Neuronal stem cell (in vitro differentiated cells): ENCODE measurements at regions not wholly inside any gene's neighbourhood (a gene's known extent, or its start where the extent isn't known, plus 50 kb on each side); places are given as distances from the start of the nearest gene placed in this dataset.

ENCODE experiments used
- DNase-seq: peaks from one replicate; pipeline ENCODE4 v3.0.0-alpha.2; 2013; ENCODE audit warnings: low spot score
- H2AFZ ChIP-seq: one replicate; pipeline ENCODE4 v1.6.1; 2013; ENCODE audit warnings: mild to moderate bottlenecking, low read length, inconsistent platforms
- H2AK5ac ChIP-seq: 2 replicates; pipeline ENCODE4 v1.6.1; 2013; ENCODE audit warnings: low read depth, mild to moderate bottlenecking, inconsistent platforms, low read length, moderate library complexity, mixed read lengths
- H2BK120ac ChIP-seq: 2 replicates; pipeline ENCODE4 v1.6.1; 2013; ENCODE audit warnings: low read depth, mild to moderate bottlenecking, inconsistent platforms, low read length, moderate library complexity, mixed read lengths
- H2BK12ac ChIP-seq: one replicate; pipeline ENCODE4 v1.6.1; 2013; ENCODE audit warnings: low read length, inconsistent platforms
- H2BK15ac ChIP-seq: 2 replicates; pipeline ENCODE4 v1.6.1; 2013; ENCODE audit warnings: mild to moderate bottlenecking, low read length, inconsistent platforms, mixed read lengths
- H2BK5ac ChIP-seq: one replicate; pipeline ENCODE4 v1.6.1; 2013; ENCODE audit warnings: inconsistent platforms, mild to moderate bottlenecking, low read length, moderate library complexity
- H3K14ac ChIP-seq: one replicate; pipeline ENCODE4 v1.6.1; 2013; ENCODE audit warnings: low read length, inconsistent platforms
- H3K18ac ChIP-seq: 2 replicates; pipeline ENCODE4 v1.6.1; 2013; ENCODE audit warnings: low read length, inconsistent platforms
- H3K23ac ChIP-seq: 2 replicates; pipeline ENCODE4 v1.6.1; 2013; ENCODE audit warnings: low read depth, mild to moderate bottlenecking, mixed read lengths, low read length, inconsistent platforms; ENCODE audit not compliant: poor library complexity
- H3K27ac ChIP-seq: replicated peaks from 3 replicates; pipeline ENCODE4 v1.5.1; 2013; ENCODE audit warnings: low read length, inconsistent platforms
- H3K27me3 ChIP-seq, 3 experiments: 2 replicates each; pipeline ENCODE4 v1.6.1; 2013; ENCODE audit warnings: low read length in 3 of 3, mild to moderate bottlenecking in 2 of 3, inconsistent platforms in 1 of 3, low read depth in 1 of 3, mixed read lengths in 1 of 3, moderate library complexity in 1 of 3; ENCODE audit not compliant: control insufficient read depth in 3 of 3, insufficient read depth in 3 of 3
- H3K36me3 ChIP-seq, 2 donors: replicated peaks in 1 of 2; 2 replicates each; pipeline ENCODE4 v1.6.1; 2013; ENCODE audit warnings: low read length in 2 of 2; ENCODE audit not compliant: control insufficient read depth in 2 of 2, insufficient read depth in 2 of 2
- H3K4ac ChIP-seq: 2 replicates; pipeline ENCODE4 v1.6.1; 2013; ENCODE audit warnings: inconsistent platforms, mild to moderate bottlenecking, low read length, moderate library complexity
- H3K4me1 ChIP-seq, 2 donors: 1 replicate in 1 of 2; 2 replicates in 1 of 2; pipeline ENCODE4 v1.6.1; 2013; ENCODE audit warnings: low read length in 2 of 2, low read depth in 1 of 2; ENCODE audit not compliant: control insufficient read depth in 2 of 2, insufficient read depth in 1 of 2
- H3K4me2 ChIP-seq: one replicate; pipeline ENCODE4 v1.6.1; 2013; ENCODE audit warnings: mild to moderate bottlenecking, low read length, inconsistent platforms; ENCODE audit not compliant: insufficient read depth, poor library complexity, severe bottlenecking
- H3K4me3 ChIP-seq, 2 donors: 2 replicates each; pipeline ENCODE4 v1.5.1; 2013; ENCODE audit warnings: low read length in 2 of 2, mild to moderate bottlenecking in 2 of 2, inconsistent platforms in 1 of 2, moderate library complexity in 1 of 2
- H3K79me1 ChIP-seq: one replicate; pipeline ENCODE4 v1.6.1; 2013; ENCODE audit warnings: low read depth, mild to moderate bottlenecking, inconsistent platforms, low read length, moderate library complexity
- H3K9ac ChIP-seq: one replicate; pipeline ENCODE4 v1.6.1; 2013; ENCODE audit warnings: mild to moderate bottlenecking, low read depth, low read length, inconsistent platforms; ENCODE audit not compliant: poor library complexity
- H3K9me3 ChIP-seq, 2 donors: replicated peaks in 1 of 2; 2 replicates each; pipeline versions ENCODE3 to v1.6.1; 2013; ENCODE audit warnings: low read length in 2 of 2, mild to moderate bottlenecking in 2 of 2, inconsistent platforms in 1 of 2, low read depth in 1 of 2, mixed read lengths in 1 of 2, moderate library complexity in 1 of 2; ENCODE audit not compliant: control insufficient read depth in 2 of 2, insufficient read depth in 1 of 2
- H4K8ac ChIP-seq: one replicate; pipeline ENCODE4 v1.6.1; 2013; ENCODE audit warnings: low read depth, mild to moderate bottlenecking, inconsistent platforms, low read length, moderate library complexity
- H4K91ac ChIP-seq: one replicate; pipeline ENCODE4 v1.6.1; 2013; ENCODE audit warnings: low read length, low read depth, mild to moderate bottlenecking, inconsistent platforms; ENCODE audit not compliant: poor library complexity
- WGBS, 2 donors: extraction: QIAGEN DNeasy Blood & Tissue Kit; methylation state at CpG; one replicate each; pipeline ENCODE4 v1.1.7; 2013; ENCODE audit warnings: missing lambda C conversion rate in 2 of 2, mixed read lengths in 1 of 2; ENCODE audit not compliant: insufficient read length in 2 of 2, insufficient replicate concordance in 1 of 2; ENCODE audit errors: extremely low coverage in 2 of 2; 5-methylcytosine and 5-hydroxymethylcytosine counted together

DNA sequence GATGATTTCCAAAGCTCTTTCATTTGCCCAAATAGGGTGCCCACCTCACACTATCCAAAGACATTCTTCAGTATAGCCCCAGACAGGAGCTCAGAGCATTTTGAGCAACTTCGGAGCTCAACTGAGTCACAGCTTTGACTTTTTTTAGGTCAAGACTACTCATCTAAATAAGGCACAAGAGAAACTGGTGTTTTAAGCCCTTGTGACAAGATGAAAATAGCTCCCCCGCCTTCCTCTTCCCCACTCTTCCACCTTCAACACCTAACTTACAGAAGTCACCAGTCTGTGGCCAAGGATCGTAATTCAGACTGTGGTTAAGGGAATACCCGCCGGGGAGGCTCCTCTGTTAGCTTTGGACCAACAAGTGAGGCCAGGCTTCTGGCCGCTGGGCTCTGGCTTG lies 60.4 kb upstream of the CA12 start:
- Histone ChIP-seq H3K79me1 (no peaks in the 10 kb centered on the region), H3K14ac (no peak overlapping the region), H3K4me3 (no peak overlapping the region), H2AFZ (no peak overlapping the region), H4K91ac (no peak overlapping the region), H3K23ac (no peak overlapping the region), H2AK5ac (no peak overlapping the region), H3K4me2 (no peak overlapping the region), H3K18ac (peak overlapping the region; percentile 23), H3K4me1 (peaks cover 2 to 4% of the 10 kb centered on the region in 2 donors), H2BK12ac (no peak overlapping the region), H3K9me3 (no peaks in the 10 kb centered on the region), H3K27ac (no peak overlapping the region), H3K4ac (no peak overlapping the region), H2BK5ac (no peak overlapping the region), H3K27me3 (peaks cover 0 to 34% (median 0%) of the 10 kb centered on the region in 3 experiments), H2BK120ac (no peak overlapping the region), H3K36me3 (no peaks in the 10 kb centered on the region), H2BK15ac (no peak overlapping the region), H4K8ac (no peak overlapping the region), H3K9ac (no peak overlapping the region)
- WGBS, 2 donors: no CpG with 5 or more reads among the region's 6 CpGs
- DNase-seq: no peak

DNA sequence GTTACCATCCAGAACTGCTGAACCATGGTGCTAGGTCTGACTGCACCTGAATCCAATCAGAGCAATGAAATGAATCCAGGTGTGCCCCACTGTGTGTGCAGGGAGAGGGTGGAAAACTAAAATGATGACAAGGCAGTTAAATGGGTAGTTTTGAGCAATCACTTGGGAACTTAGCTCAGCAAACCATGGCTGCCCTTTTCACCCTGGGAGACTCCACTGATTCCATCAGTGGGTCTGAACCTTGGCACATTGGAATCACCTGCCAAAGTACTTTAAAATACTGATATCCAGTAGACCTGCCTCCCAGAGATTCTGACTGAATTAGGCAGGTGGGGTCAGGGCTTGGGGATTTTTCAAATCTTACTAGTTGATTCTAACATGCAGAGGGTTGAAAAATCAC lies 59.8 kb upstream of the USP3 start:
- no peak overlapping the region for H3K4me3 ChIP-seq

DNA sequence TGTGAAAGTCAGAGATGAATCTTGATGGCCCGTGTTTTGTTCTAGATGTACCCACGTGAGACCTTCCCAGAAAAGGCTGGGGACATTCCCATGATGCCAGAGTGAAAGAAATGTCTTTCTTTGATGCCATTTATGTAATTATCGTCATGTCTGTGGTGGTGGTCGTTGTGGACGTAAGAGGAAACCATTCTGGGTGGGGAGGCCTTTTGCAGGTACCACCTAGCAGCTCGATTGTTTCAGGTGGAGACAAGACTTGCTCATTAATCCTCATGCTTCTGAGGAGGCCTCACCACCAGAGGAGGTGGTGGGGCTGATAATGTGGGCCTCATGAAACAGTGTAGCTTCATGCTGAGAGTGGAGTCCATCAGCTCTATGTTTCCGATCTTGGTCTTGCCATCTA lies 58.1 kb upstream of the USP3 start:
- H4K8ac ChIP-seq: no peak overlapping the region
- H3K23ac ChIP-seq: no peak overlapping the region
- no peaks in the 10 kb centered on the region for H3K9me3 ChIP-seq
- no peak for DNase-seq
- H3K4ac ChIP-seq: no peak overlapping the region
- no peak overlapping the region for H2BK120ac ChIP-seq
- H3K18ac ChIP-seq: no peak overlapping the region
- H3K27me3 ChIP-seq: peaks cover 0 to 27% (median 0%) of the 10 kb centered on the region in 3 experiments
- no peak overlapping the region for H3K4me2 ChIP-seq
- H3K36me3 ChIP-seq: no peaks in the 10 kb centered on the region
- WGBS, 2 donors: no CpG with 5 or more reads among the region's 7 CpGs
- H3K79me1 ChIP-seq: no peaks in the 10 kb centered on the region
- no peak overlapping the region for H3K27ac ChIP-seq
- no peak overlapping the region for H3K14ac ChIP-seq
- H2AFZ ChIP-seq: no peak overlapping the region
- no peak overlapping the region for H3K4me3 ChIP-seq
- H4K91ac ChIP-seq: no peak overlapping the region
- H3K4me1 ChIP-seq: peaks cover 0 to 2% of the 10 kb centered on the region in 2 donors
- H2BK15ac ChIP-seq: no peak overlapping the region
- no peak overlapping the region for H2BK5ac ChIP-seq
- no peak overlapping the region for H2BK12ac ChIP-seq
- no peak overlapping the region for H3K9ac ChIP-seq
- no peak overlapping the region for H2AK5ac ChIP-seq

More for the DNA sequence above, 59.8 kb upstream of the USP3 start:
- Histone ChIP-seq H3K4ac (no peak overlapping the region), H3K9me3 (no peaks in the 10 kb centered on the region), H2BK120ac (no peak overlapping the region), H3K4me2 (no peak overlapping the region), H4K8ac (no peak overlapping the region), H3K4me1 (no peaks in the 10 kb centered on the region), H2BK12ac (no peak overlapping the region), H2AK5ac (no peak overlapping the region), H4K91ac (no peak overlapping the region), H2BK15ac (no peak overlapping the region), H3K79me1 (no peaks in the 10 kb centered on the region), H3K9ac (no peak overlapping the region), H2BK5ac (no peak overlapping the region), H3K27me3 (peaks cover 0 to 34% (median 0%) of the 10 kb centered on the region in 3 experiments), H2AFZ (no peak overlapping the region), H3K36me3 (no peaks in the 10 kb centered on the region), H3K27ac (no peak overlapping the region), H3K23ac (no peak overlapping the region), H3K18ac (no peak overlapping the region), H3K14ac (no peak overlapping the region)
- no peak for DNase-seq

DNA sequence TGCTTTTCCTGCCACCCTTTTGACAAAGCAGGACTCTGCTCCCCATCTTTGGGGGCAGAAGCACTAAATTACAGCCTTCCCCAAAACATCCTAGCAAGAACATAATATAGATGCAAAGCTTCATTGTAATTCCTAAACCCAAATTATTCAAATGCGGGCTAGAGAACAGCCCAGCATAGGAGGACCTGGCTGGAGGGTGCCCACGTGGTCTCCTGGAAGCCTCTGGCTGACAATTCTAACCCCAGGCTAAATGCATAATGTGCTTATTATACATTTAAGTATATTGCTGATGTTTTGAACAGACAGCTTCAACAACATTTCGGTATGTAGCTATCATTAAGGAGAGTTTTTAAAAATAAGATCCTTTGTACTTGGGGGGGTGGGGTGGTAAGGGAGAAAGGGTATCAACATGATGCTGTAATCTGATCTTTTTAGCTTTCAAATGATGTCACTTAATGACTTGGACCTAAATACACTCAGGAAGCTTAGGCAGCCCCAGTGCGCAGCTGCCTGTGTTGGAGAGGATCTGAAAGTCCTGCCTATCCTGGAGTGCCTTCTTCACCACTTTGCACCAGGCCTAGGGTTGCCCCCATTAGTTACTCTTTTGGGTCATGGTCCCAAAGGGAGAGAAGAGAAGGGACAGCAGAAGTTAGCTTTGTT lies 57.2 kb upstream of the USP3 start:
- Histone ChIP-seq H3K27ac (no peak overlapping the region), H3K23ac (no peak overlapping the region), H4K91ac (no peak overlapping the region), H2BK5ac (no peak overlapping the region), H3K79me1 (no peaks in the 10 kb centered on the region), H3K4me3 (no peak overlapping the region), H3K9me3 (no peaks in the 10 kb centered on the region), H2BK120ac (no peak overlapping the region), H3K27me3 (peaks cover 0 to 26% (median 0%) of the 10 kb centered on the region in 3 experiments), H3K4me1 (peaks cover 0 to 2% of the 10 kb centered on the region in 2 donors), H3K36me3 (no peaks in the 10 kb centered on the region), H2AK5ac (no peak overlapping the region), H3K4ac (no peak overlapping the region), H2BK12ac (no peak overlapping the region), H3K14ac (no peak overlapping the region), H3K4me2 (no peak overlapping the region), H4K8ac (no peak overlapping the region), H3K9ac (no peak overlapping the region), H3K18ac (no peak overlapping the region), H2BK15ac (no peak overlapping the region), H2AFZ (no peak overlapping the region)
- DNase-seq: no peak
- no CpG with 5 or more reads among the region's 4 CpGs for WGBS, 2 donors
